ENCODE measurements at regions not wholly inside any gene's neighbourhood (a gene's known extent, or its start where the extent isn't known, plus 50 kb on each side); places are given as distances from the start of the nearest gene placed in this dataset.

DNA sequence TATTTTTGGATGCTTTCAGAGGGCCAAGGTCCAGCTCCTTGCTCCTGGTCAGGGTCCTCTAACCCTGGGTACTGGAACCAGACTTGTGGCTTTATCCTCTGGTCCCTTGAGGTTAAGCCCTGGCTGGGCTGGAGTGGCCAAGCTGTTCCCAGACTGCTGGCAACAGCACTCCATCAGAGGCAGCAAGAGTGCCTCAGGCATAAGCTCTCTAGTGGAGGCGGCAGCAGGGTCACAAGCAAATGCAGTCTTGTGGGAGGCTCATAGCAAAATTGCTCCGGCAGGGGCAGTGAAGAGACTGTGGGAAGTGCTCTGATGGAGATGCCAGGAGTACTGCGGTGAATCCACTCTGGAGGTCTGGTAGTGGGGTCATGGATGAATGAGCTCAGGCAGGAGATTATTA lies 128.9 kb upstream of the OTOS start:
- no peaks in the 10 kb centered on the region for H3K79me1 ChIP-seq (ENCODE audit: low read depth, low read length)
- no peak for FAIRE-seq
- H3K14ac ChIP-seq (ENCODE audit: insufficient read length), result no peak overlapping the region
- H3K27ac ChIP-seq (ENCODE audit: low read depth, low read length), result no peak overlapping the region
- no peak overlapping the region for H3K4me2 ChIP-seq (ENCODE audit: insufficient read depth in 1 of 2, low read depth in 2 of 2, low read length in 2 of 2)
- no peak for DNase-seq (ENCODE audit: low read depth in 1 of 2, low spot score in 2 of 2)
- WGBS, 2 experiments (ENCODE audit: extremely low coverage in 1 of 2, insufficient coverage in 1 of 2, insufficient read length in 1 of 2, insufficient replicate concordance in 2 of 2, low coverage in 1 of 2, low lambda C conversion rate in 2 of 2, missing lambda C conversion rate in 1 of 2), result 93% methylated on average over 3 of the region's 3 CpGs; no CpG with 5 or more reads in 1 of the 2 experiments
- no peak overlapping the region for H2AFZ ChIP-seq (ENCODE audit: low read length)
- no peak overlapping the region for H3K4me3 ChIP-seq (ENCODE audit: extremely low read depth in 1 of 4, insufficient read depth in 2 of 4, low read depth in 3 of 4, low read length in 4 of 4)
- no peak overlapping the region for H3K4ac ChIP-seq (replicated peaks; ENCODE audit: insufficient read length, low read depth, low read length)
- no peak overlapping the region for H4K91ac ChIP-seq (replicated peaks; ENCODE audit: insufficient read length, low read length)
- H3K23ac ChIP-seq (ENCODE audit: insufficient read length), result no peak overlapping the region
- H3K36me3 ChIP-seq (ENCODE audit: control insufficient read depth in 2 of 4, insufficient read depth in 4 of 4, low read length in 3 of 4), result no peaks in the 10 kb centered on the region
- H3K23me2 ChIP-seq (ENCODE audit: low read depth, low read length), result no peaks in the 10 kb centered on the region
- H3K18ac ChIP-seq (ENCODE audit: extremely low read depth, low read length), result no peak overlapping the region
- H2BK5ac ChIP-seq (ENCODE audit: low read depth, low read length), result no peak overlapping the region
- no peak overlapping the region for H3K56ac ChIP-seq (replicated peaks; ENCODE audit: insufficient read length, low read depth, low read length)
- no peak overlapping the region for H2AK5ac ChIP-seq (ENCODE audit: low read depth, low read length)
- H3K27me3 ChIP-seq (replicated peaks in 1 of 4; ENCODE audit: control insufficient read depth in 3 of 4, extremely low read depth in 1 of 4, insufficient read depth in 3 of 4, low read length in 3 of 4), result peaks cover 0 to 1% (median 0%) of the 10 kb centered on the region in 4 experiments; a peak in 1 of 7 replicates
- no peaks in the 10 kb centered on the region for H3K79me2 ChIP-seq (ENCODE audit: control insufficient read depth in 1 of 2, insufficient read depth in 2 of 2, low read length in 2 of 2)
- no peak overlapping the region for H4K5ac ChIP-seq (ENCODE audit: insufficient read length, low read depth, low read length)
- H2BK120ac ChIP-seq (replicated peaks; ENCODE audit: low read depth, low read length), result no peak overlapping the region
- no peaks in the 10 kb centered on the region for H3K4me1 ChIP-seq (replicated peaks in 1 of 4; ENCODE audit: control insufficient read depth in 3 of 4, insufficient read depth in 4 of 4, low read length in 3 of 4)
- ChIA-PET POLR2A (ENCODE audit: partially characterized antibody) (no interaction called here), CTCF (ENCODE audit: partially characterized antibody) (no interaction called here)
- no peaks in the 10 kb centered on the region for H4K20me1 ChIP-seq (replicated peaks in 1 of 2; ENCODE audit: control insufficient read depth in 1 of 2, insufficient read depth in 2 of 2, low read length in 2 of 2)
- H2BK12ac ChIP-seq (ENCODE audit: low read depth, low read length), result no peak overlapping the region
- H4K8ac ChIP-seq (ENCODE audit: extremely low read depth, insufficient read depth, low read length), result no peak overlapping the region
- peaks cover 22 to 26% of the 10 kb centered on the region in 2 experiments for H3K9me3 ChIP-seq (ENCODE audit: insufficient read depth in 2 of 2, low read depth in 1 of 2, low read length in 1 of 2)
- H2BK15ac ChIP-seq (ENCODE audit: low read length), result no peak overlapping the region
- no peak overlapping the region for H3K9ac ChIP-seq (replicated peaks in 1 of 4; ENCODE audit: extremely low read depth in 1 of 4, low read depth in 3 of 4, low read length in 3 of 4)
- H2BK20ac ChIP-seq (ENCODE audit: low read length), result no peak overlapping the region
- TF ChIP-seq KDM5A (IDR thresholded peaks at IDR 0.05; ENCODE audit: low read length) (no peak), TBP (IDR thresholded peaks at IDR 0.05; ENCODE audit: low read depth, low read length) (no peak), SP4 (IDR thresholded peaks at IDR 0.05; ENCODE audit: low read length) (no peak), POU5F1 (IDR thresholded peaks at IDR 0.05; ENCODE audit: low read depth, low read length) (no peak), NRF1 (IDR thresholded peaks at IDR 0.05; ENCODE audit: low read depth, low read length) (no peak), HDAC2 (IDR thresholded peaks at IDR 0.05; ENCODE audit: borderline replicate concordance in 1 of 2, low read depth in 2 of 2, low read length in 2 of 2) (no peak), BACH1 (IDR thresholded peaks at IDR 0.05; ENCODE audit: low read length) (no peak), RNF2 (IDR thresholded peaks at IDR 0.05; ENCODE audit: borderline replicate concordance, low read depth, low read length, missing control alignments, poor library complexity, severe bottlenecking) (no peak), FOSL1 (IDR thresholded peaks at IDR 0.05; ENCODE audit: insufficient read depth, low read depth, low read length) (no peak)

Measured in H1 (cell line).